Kidney tubule cell (primary cell): ENCODE measurements at regions not wholly inside any gene's neighbourhood (a gene's known extent, or its start where the extent isn't known, plus 50 kb on each side); places are given as distances from the start of the nearest gene placed in this dataset.

Source experiments
- DNase-seq: peaks from one replicate; pipeline ENCODE4 v3.0.0-alpha.2; 2018; ENCODE audit warnings: low spot score

GRCh38 chr13:90675129-90675528 lies 672.4 kb upstream of the MIR17HG start:
- no peak for DNase-seq

- no peak for DNase-seq
Measured at GRCh38 chr13:90680826-90681225, 666.7 kb upstream of the MIR17HG start.

- DNase-seq, result no peak
Measured at GRCh38 chr13:90683711-90684131, 663.8 kb upstream of the MIR17HG start.

- DNase-seq, result peak; percentile 69
Measured at GRCh38 chr13:90686442-90686841, 661.0 kb upstream of the MIR17HG start.

- DNase-seq, result no peak
Measured at GRCh38 chr13:90689111-90689510, 658.4 kb upstream of the MIR17HG start.

- DNase-seq, result no peak
Measured at GRCh38 chr13:90690458-90691080, 656.9 kb upstream of the MIR17HG start.

GRCh38 chr13:90696254-90696653 lies 651.2 kb upstream of the MIR17HG start:
- peak; percentile 70 for DNase-seq

GRCh38 chr13:90696656-90697055 lies 650.8 kb upstream of the MIR17HG start:
- DNase-seq, result peak; percentile 32

- no peak for DNase-seq
Measured at GRCh38 chr13:90700340-90700739, 647.1 kb upstream of the MIR17HG start.

GRCh38 chr13:90701264-90701663 lies 646.2 kb upstream of the MIR17HG start:
- no peak for DNase-seq

- DNase-seq, result no peak
Measured at GRCh38 chr13:90702050-90702449, 645.4 kb upstream of the MIR17HG start.

GRCh38 chr13:90706631-90707030 lies 640.9 kb upstream of the MIR17HG start:
- DNase-seq, result no peak

- DNase-seq, result no peak
Measured at GRCh38 chr13:90708128-90708527, 639.4 kb upstream of the MIR17HG start.

GRCh38 chr13:90709319-90709718 lies 638.2 kb upstream of the MIR17HG start:
- DNase-seq, result no peak

GRCh38 chr13:90710164-90710759 lies 637.2 kb upstream of the MIR17HG start:
- no peak for DNase-seq

GRCh38 chr13:90713441-90714133 lies 633.9 kb upstream of the MIR17HG start:
- DNase-seq, result no peak

- DNase-seq, result no peak
Measured at GRCh38 chr13:90715485-90715884, 632.0 kb upstream of the MIR17HG start.

GRCh38 chr13:90717451-90717936 lies 630.0 kb upstream of the MIR17HG start:
- peak; percentile 92 for DNase-seq

GRCh38 chr13:90719461-90719860 lies 628.0 kb upstream of the MIR17HG start:
- DNase-seq, result no peak

GRCh38 chr13:90721937-90722336 lies 625.5 kb upstream of the MIR17HG start:
- DNase-seq, result no peak

- no peak for DNase-seq
Measured at GRCh38 chr13:90723381-90723780, 624.1 kb upstream of the MIR17HG start.

- no peak for DNase-seq
Measured at GRCh38 chr13:90726375-90726774, 621.1 kb upstream of the MIR17HG start.

- DNase-seq, result no peak
Measured at GRCh38 chr13:90732049-90732448, 615.4 kb upstream of the MIR17HG start.
